ENCODE measurements at regions not wholly inside any gene's neighbourhood (a gene's known extent, or its start where the extent isn't known, plus 50 kb on each side); places are given as distances from the start of the nearest gene placed in this dataset.

DNA sequence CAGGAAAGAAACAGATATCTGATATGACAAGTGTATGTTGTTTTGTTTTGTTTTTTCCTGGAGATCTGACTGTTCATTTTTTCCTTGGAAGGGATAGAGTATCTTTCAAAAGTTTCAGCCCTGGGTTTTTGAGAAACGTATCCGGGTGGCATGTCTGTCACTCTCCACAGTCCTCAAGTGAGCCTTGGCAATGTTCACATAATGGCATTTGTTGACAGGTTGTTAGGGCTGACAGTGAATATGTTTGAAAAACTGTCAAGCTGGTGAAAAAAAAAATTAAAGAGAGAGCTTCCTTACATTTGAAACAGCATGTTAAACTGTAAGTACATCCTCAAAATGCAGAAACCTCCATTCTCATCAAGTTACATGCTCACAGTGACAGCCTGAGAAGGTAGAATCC lies 113.0 kb upstream of the DYNLRB2 start:
- no peaks in the 10 kb centered on the region for H3K4me1 ChIP-seq
- TF ChIP-seq POLR2A (IDR thresholded peaks at IDR 0.05) (no peak), CTCF (IDR thresholded peaks at IDR 0.05) (no peak)
- H3K9me3 ChIP-seq: no peaks in the 10 kb centered on the region
- H3K36me3 ChIP-seq: no peaks in the 10 kb centered on the region
- H3K4me3 ChIP-seq: no peak overlapping the region
- no peaks in the 10 kb centered on the region for H3K27me3 ChIP-seq
- no peak for DNase-seq
- H3K27ac ChIP-seq: no peak overlapping the region

DNA sequence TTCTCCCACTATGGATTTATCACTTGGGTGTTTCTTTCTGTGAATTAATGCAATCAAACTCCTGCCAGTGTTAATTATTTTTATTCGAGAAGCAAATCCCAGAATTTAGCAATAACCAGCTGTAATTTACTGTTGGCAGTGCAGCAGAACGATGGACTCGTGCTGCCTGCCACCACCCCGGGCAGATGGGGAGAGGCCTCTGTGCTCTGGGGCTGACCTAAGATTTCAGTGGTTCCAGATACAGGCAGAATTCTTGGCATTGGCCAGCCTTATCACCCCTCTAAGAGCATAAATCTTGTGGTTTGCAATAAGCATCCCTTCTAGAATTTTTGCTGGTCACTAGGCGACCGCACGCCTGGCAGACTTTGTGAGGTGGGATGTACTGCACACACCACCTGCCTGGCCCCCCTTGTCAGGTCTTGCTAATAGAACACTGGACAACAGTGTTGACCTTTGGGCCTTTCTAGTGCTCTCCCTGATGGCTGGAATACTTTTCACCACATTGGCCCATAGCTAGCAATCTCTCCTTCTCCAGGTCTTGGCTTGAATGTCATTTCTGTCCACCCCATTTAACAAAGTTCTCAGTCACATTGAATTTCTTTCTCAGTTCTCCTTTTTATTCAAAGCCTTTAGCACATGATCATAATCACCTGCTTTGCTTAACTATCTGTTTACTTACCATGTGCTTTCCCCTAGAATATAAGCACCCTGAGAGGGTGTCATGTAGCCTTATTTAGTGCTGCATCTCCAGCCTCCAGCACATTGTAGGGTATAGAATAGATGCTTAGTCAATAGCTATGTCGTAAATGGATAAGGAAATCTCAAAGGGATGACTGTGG lies 122.1 kb upstream of the DYNLRB2 start:
- Histone ChIP-seq H3K27ac (no peak overlapping the region), H3K27me3 (no peaks in the 10 kb centered on the region), H3K4me3 (no peak overlapping the region), H3K4me1 (no peaks in the 10 kb centered on the region), H3K36me3 (no peaks in the 10 kb centered on the region), H3K9me3 (no peaks in the 10 kb centered on the region)
- TF ChIP-seq CTCF (IDR thresholded peaks at IDR 0.05) (no peak), POLR2A (IDR thresholded peaks at IDR 0.05) (no peak)
- DNase-seq: no peak

DNA sequence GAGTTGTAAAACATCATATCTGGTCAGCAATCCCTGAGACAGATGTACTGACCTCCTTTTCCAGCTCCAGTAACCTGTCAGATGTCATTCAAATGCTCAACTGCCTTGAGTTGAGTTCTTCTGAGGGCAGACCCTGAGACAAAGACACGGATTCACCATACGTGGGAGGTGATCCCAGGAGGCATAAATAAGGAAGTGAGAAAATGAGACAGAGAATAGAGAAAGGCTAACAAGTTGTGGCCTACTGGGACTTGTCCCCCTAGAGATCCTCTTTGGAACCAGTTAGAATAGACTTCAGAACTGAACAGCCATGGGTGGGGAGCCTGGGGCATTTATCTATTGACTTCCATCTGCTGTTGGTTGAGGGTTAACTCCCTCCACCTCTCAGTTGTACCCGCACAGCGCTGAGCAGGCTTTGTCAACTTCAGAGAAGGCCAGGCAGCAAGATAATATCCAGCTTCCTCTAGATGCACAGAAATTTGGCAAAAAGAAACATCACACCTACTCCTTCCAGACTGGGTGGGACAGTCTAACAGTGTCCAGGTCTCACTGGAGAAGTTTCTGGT lies 123.0 kb upstream of the DYNLRB2 start:
- no peak for TF ChIP-seq POLR2A (IDR thresholded peaks at IDR 0.05)
- no peak for TF ChIP-seq CTCF (IDR thresholded peaks at IDR 0.05)
- no peaks in the 10 kb centered on the region for H3K4me1 ChIP-seq

DNA sequence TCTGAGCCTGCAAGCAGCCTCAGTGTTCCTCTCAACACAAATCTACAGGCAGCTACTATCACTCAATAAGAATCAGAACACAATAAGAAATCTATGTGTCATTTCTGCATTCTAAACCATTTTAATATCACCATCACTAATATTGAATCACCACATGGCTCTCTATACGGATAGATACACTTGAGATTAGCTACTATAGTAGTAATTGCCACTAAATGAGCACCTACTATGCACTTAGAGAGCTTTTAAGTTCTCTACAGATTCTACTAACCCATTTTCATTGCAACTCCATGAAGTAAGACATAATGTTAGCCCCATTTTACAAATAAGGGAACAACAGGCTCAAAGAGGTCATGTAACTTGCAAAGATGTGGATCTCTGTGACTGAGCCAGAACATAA lies 132.8 kb upstream of the DYNLRB2 start:
- Histone ChIP-seq H3K27me3 (no peaks in the 10 kb centered on the region), H3K4me3 (no peak overlapping the region), H3K36me3 (no peaks in the 10 kb centered on the region), H3K4me1 (no peaks in the 10 kb centered on the region), H3K27ac (no peak overlapping the region), H3K9me3 (no peaks in the 10 kb centered on the region)
- TF ChIP-seq CTCF (IDR thresholded peaks at IDR 0.05): no peak
- TF ChIP-seq POLR2A (IDR thresholded peaks at IDR 0.05): no peak
- no peak for DNase-seq

More for the DNA sequence above, 123.0 kb upstream of the DYNLRB2 start:
- no peaks in the 10 kb centered on the region for H3K9me3 ChIP-seq
- DNase-seq: no peak
- H3K36me3 ChIP-seq: no peaks in the 10 kb centered on the region
- no peak overlapping the region for H3K27ac ChIP-seq
- H3K27me3 ChIP-seq: no peaks in the 10 kb centered on the region
- no peak overlapping the region for H3K4me3 ChIP-seq

DNA sequence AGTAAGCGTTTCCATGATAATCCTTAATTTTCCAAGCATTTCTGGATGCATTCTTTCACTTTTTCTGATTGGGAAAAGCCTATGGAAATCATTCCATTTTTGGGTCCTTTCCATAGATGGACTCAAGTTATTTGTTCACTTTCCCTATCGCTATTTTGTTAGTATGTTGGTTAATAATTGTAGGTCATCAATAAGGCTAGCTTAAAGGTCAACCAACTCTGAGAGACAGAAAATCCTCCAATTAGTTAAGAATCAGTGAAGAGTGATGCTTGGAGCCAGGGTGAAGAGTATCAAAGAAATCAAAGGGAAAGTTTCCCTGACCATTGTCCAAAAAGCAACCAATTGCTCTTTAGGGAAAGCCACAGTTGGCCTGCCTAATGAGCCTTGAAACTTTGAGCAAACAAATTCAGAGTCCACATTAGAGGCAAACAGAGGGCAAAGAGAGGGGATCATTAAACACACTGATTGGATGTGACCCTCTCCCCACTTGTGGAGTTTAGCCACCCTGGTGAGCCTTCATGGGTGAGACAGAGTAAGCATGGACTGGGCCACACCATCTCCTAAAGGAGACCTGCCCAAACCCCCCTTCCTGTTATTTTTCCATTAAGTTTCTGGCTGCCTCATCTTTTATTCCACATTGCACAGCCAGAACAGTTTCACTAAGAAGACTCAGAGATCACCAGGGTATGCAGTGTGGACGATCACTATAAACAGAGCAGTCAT lies 133.4 kb upstream of the DYNLRB2 start:
- Histone ChIP-seq H3K9me3 (no peaks in the 10 kb centered on the region), H3K27me3 (no peaks in the 10 kb centered on the region), H3K36me3 (no peaks in the 10 kb centered on the region), H3K4me1 (no peaks in the 10 kb centered on the region), H3K27ac (no peak overlapping the region), H3K4me3 (no peak overlapping the region)
- TF ChIP-seq POLR2A (IDR thresholded peaks at IDR 0.05): no peak
- TF ChIP-seq CTCF (IDR thresholded peaks at IDR 0.05): no peak
- DNase-seq: no peak

Measured in Peyer's patch (tissue), 4 donors.